ENCODE measurements at regions not wholly inside any gene's neighbourhood (a gene's known extent, or its start where the extent isn't known, plus 50 kb on each side); places are given as distances from the start of the nearest gene placed in this dataset.

DNA sequence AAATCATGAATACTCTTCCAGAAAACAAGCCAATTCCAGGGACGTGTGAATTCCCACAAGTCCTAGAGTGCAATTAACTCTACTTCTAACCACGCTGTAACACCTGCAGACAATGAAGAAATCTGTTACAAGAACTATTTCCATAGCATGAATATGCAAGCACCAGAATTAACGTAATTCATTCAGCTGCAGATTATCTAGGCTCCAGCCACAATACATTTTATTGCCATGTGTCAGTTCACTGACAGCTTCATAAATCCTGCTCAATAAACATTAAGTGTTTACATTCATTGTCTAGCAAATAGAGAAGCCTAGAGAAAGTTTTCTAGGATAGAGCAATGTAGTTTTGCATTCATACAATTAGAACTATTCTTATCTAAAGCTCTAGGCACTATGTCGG is 1348.5 kb downstream of the GRIK2 start:
- TF ChIP-seq, protein P1, sequence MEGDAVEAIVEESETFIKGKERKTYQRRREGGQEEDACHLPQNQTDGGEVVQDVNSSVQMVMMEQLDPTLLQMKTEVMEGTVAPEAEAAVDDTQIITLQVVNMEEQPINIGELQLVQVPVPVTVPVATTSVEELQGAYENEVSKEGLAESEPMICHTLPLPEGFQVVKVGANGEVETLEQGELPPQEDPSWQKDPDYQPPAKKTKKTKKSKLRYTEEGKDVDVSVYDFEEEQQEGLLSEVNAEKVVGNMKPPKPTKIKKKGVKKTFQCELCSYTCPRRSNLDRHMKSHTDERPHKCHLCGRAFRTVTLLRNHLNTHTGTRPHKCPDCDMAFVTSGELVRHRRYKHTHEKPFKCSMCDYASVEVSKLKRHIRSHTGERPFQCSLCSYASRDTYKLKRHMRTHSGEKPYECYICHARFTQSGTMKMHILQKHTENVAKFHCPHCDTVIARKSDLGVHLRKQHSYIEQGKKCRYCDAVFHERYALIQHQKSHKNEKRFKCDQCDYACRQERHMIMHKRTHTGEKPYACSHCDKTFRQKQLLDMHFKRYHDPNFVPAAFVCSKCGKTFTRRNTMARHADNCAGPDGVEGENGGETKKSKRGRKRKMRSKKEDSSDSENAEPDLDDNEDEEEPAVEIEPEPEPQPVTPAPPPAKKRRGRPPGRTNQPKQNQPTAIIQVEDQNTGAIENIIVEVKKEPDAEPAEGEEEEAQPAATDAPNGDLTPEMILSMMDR (IDR thresholded peaks at IDR 0.05): no peak
- TF ChIP-seq EP300 (IDR thresholded peaks at IDR 0.05) (no peak), POLR2A (IDR thresholded peaks at IDR 0.05) (no peak)
